Karpas-422 (cell line): ENCODE measurements at regions not wholly inside any gene's neighbourhood (a gene's known extent, or its start where the extent isn't known, plus 50 kb on each side); places are given as distances from the start of the nearest gene placed in this dataset.

Source experiments
- DNase-seq: peaks from one replicate; pipeline ENCODE4 v3.0.0-alpha.2; 2015
- H2AFZ ChIP-seq: fragments of 200-600 bp; sonication (generic); 2 replicates; pipeline ENCODE4 v1.6.1; 2014; ENCODE audit warnings: antibody characterized with exemption, low read length, mixed read lengths
- H3K27ac ChIP-seq: fragments of 200-600 bp; sonication (generic); 2 replicates; pipeline ENCODE4 v1.5.1; 2014; ENCODE audit warnings: mild to moderate bottlenecking, low read length, moderate library complexity
- H3K27me3 ChIP-seq: fragments of 200-600 bp; sonication (generic); 2 replicates; pipeline ENCODE4 v1.6.1; 2014; ENCODE audit warnings: low read length, mixed read lengths
- H3K36me3 ChIP-seq: fragments of 200-600 bp; sonication (generic); 2 replicates; pipeline ENCODE4 v1.6.1; 2014; ENCODE audit warnings: low read length, mixed read lengths; ENCODE audit not compliant: insufficient read depth
- H3K4me1 ChIP-seq: fragments of 200-600 bp; sonication (generic); 2 replicates; pipeline ENCODE4 v1.6.1; 2014; ENCODE audit warnings: mild to moderate bottlenecking, low read length, mixed read lengths
- H3K4me2 ChIP-seq: fragments of 200-600 bp; sonication (generic); 2 replicates; pipeline ENCODE4 v1.6.1; 2014; ENCODE audit warnings: low read length, low read depth, mild to moderate bottlenecking; ENCODE audit not compliant: poor library complexity, severe bottlenecking
- H3K4me3 ChIP-seq: fragments of 200-600 bp; sonication (generic); 2 replicates; pipeline ENCODE4 v1.5.1; 2014; ENCODE audit warnings: mild to moderate bottlenecking, antibody characterized with exemption, low read length, mixed read lengths
- H3K79me2 ChIP-seq: fragments of 200-600 bp; sonication (generic); 2 replicates; pipeline ENCODE4 v1.6.1; 2014; ENCODE audit warnings: mild to moderate bottlenecking, low read length, mixed read lengths
- H3K9ac ChIP-seq: fragments of 200-600 bp; sonication (generic); 2 replicates; pipeline ENCODE4 v1.6.0; 2014; ENCODE audit warnings: low read length
- H3K9me2 ChIP-seq: fragments of 200-600 bp; sonication (generic), shearing (Covaris generic); replicated peaks from 2 replicates; pipeline ENCODE4 v1.6.0; 2014; ENCODE audit warnings: mild to moderate bottlenecking, low read length, moderate library complexity; ENCODE audit not compliant: insufficient read depth
- H3K9me3 ChIP-seq: fragments of 300-700, 200-600 bp; sonication (generic); 2 replicates; pipeline ENCODE4 v1.6.1; 2014; ENCODE audit warnings: low read length, mixed read lengths
- H4K20me1 ChIP-seq: fragments of 200-600 bp; sonication (generic); 2 replicates; pipeline ENCODE4 v1.6.1; 2014; ENCODE audit warnings: mild to moderate bottlenecking, antibody characterized with exemption, low read length, low read depth; ENCODE audit not compliant: insufficient read depth

DNA sequence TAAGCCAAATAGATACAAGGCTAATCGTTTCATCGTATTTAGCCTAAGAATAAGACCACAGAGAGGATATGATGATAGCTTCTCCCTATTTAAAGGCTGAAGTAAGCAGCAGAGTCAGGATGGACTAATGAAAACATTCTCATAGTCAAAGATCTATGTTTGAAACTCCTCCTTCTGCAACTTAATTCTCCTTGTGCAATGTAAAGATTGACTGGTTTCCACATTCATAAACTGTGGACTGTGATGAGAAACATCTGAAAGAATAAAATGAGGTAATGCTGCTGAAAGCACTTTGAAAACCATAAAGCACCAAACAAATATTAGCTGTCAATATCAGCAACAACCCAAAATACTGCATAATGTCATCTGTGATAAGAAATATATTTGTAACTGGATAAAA, 361.9 kb downstream of the CSNK1G3 start:
- Histone ChIP-seq H4K20me1 (no peaks in the 10 kb centered on the region), H3K9ac (no peak overlapping the region), H3K9me3 (no peaks in the 10 kb centered on the region), H3K4me3 (no peak overlapping the region), H3K4me1 (peaks cover 7% of the 10 kb centered on the region; the same call in 1 of the 2 replicates), H3K36me3 (no peaks in the 10 kb centered on the region), H3K79me2 (no peaks in the 10 kb centered on the region), H3K27ac (no peak overlapping the region), H2AFZ (no peak overlapping the region), H3K4me2 (no peak overlapping the region), H3K9me2 (no peaks in the 10 kb centered on the region), H3K27me3 (no peaks in the 10 kb centered on the region)
- DNase-seq: no peak

DNA sequence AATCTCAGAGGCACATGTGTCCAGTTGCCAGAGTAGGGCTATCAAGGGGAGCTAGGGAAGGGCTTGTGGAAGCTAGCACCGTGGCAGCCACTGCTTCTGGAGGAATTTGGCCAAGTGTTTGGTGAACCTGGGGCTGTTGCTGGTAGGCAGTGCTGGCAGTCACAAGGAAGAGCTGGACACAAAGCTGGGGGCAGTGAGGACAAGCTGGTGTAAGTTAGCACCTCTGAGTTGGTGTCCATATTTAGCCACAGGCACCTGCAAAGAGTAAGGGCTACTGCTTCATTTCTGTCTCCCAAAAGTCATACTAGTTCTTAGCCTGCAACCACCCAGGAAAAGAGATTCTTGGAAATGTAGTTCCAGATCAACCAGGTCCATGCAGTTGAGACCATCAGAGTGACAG, 359.4 kb downstream of the CSNK1G3 start:
- Histone ChIP-seq H3K27ac (no peak overlapping the region), H3K27me3 (no peaks in the 10 kb centered on the region), H3K9me2 (no peaks in the 10 kb centered on the region), H3K9ac (no peak overlapping the region), H2AFZ (no peak overlapping the region), H3K4me3 (no peak overlapping the region), H3K36me3 (no peaks in the 10 kb centered on the region), H3K79me2 (no peaks in the 10 kb centered on the region), H3K4me1 (peaks cover 7% of the 10 kb centered on the region; the same call in 1 of the 2 replicates), H3K4me2 (no peak overlapping the region), H4K20me1 (no peaks in the 10 kb centered on the region), H3K9me3 (no peaks in the 10 kb centered on the region)
- DNase-seq: no peak

DNA sequence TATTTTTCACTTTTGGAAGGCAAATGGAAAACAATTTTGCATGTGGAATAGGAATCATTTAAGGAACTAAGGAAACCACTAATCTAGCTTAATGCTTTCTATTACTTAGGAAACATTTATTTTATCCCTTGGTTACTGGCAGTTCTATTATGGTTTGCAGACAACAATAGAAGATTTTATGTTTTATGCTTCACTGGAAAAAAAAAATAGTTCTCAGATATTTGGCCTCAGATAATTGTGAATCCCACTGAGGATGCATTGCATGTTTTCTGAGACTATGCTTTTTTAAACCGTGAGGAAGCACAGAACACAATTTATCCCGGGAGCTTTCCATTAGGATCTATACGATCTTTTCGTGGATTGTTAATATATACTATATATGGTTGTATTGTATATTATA, 356.9 kb downstream of the CSNK1G3 start:
- H3K9ac ChIP-seq: no peak overlapping the region
- H3K4me3 ChIP-seq: no peak overlapping the region
- H3K79me2 ChIP-seq: no peaks in the 10 kb centered on the region
- H3K27me3 ChIP-seq: no peaks in the 10 kb centered on the region
- no peaks in the 10 kb centered on the region for H3K36me3 ChIP-seq
- H3K9me2 ChIP-seq: no peaks in the 10 kb centered on the region
- no peaks in the 10 kb centered on the region for H3K4me1 ChIP-seq
- H3K4me2 ChIP-seq: no peak overlapping the region
- H2AFZ ChIP-seq: no peak overlapping the region
- no peak for DNase-seq
- no peak overlapping the region for H3K27ac ChIP-seq
- no peaks in the 10 kb centered on the region for H4K20me1 ChIP-seq
- no peaks in the 10 kb centered on the region for H3K9me3 ChIP-seq

DNA sequence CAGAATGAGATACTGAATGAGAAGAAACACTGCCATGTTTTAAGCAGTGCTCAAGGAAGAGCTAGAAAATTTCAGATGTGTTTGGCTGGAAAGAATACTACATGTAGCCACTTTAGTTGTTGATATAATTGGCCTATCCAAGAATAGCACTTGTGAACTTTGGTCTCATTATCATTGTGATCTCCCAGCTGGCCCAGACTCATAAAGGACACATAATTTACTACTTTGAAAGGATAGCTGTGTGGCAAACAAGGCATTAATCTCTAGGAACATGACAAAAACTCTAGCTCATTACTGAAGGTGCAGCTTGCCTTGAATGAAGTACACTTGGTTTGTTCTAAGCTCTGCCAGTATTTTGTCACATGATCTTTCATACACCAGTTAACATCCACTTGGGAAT, 356.3 kb downstream of the CSNK1G3 start:
- H3K36me3 ChIP-seq: no peaks in the 10 kb centered on the region
- H3K79me2 ChIP-seq: no peaks in the 10 kb centered on the region
- H2AFZ ChIP-seq: no peak overlapping the region
- H3K4me3 ChIP-seq: no peak overlapping the region
- H4K20me1 ChIP-seq: no peaks in the 10 kb centered on the region
- no peaks in the 10 kb centered on the region for H3K9me3 ChIP-seq
- no peak overlapping the region for H3K4me2 ChIP-seq
- H3K9ac ChIP-seq: no peak overlapping the region
- no peaks in the 10 kb centered on the region for H3K9me2 ChIP-seq
- H3K4me1 ChIP-seq: no peaks in the 10 kb centered on the region
- no peak overlapping the region for H3K27ac ChIP-seq
- DNase-seq: no peak
- H3K27me3 ChIP-seq: no peaks in the 10 kb centered on the region

DNA sequence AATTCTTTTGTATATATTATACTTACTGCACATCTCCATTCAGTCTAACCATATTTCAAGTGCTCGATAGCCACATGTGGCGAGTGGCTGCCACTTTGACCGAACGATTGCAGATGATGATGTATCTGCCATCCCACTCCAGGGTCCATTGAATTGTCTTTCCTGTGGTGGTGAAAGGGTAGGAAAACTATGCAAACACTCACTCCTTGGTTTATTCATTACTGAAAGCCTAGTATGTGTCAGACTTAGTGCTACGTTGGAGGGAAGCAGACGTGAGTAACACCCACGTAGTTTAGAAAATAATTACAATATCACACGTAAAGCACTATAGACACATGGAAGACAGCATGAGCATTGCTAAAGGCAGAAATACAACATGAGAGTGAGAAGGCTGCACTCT, 353.7 kb downstream of the CSNK1G3 start:
- H3K9ac ChIP-seq: no peak overlapping the region
- H3K27ac ChIP-seq: no peak overlapping the region
- no peaks in the 10 kb centered on the region for H3K9me3 ChIP-seq
- no peaks in the 10 kb centered on the region for H3K36me3 ChIP-seq
- no peak for DNase-seq
- no peaks in the 10 kb centered on the region for H3K9me2 ChIP-seq
- H2AFZ ChIP-seq: no peak overlapping the region
- H3K27me3 ChIP-seq: no peaks in the 10 kb centered on the region
- no peak overlapping the region for H3K4me3 ChIP-seq
- H3K4me2 ChIP-seq: no peak overlapping the region
- no peaks in the 10 kb centered on the region for H4K20me1 ChIP-seq
- no peaks in the 10 kb centered on the region for H3K79me2 ChIP-seq
- H3K4me1 ChIP-seq: no peaks in the 10 kb centered on the region

DNA sequence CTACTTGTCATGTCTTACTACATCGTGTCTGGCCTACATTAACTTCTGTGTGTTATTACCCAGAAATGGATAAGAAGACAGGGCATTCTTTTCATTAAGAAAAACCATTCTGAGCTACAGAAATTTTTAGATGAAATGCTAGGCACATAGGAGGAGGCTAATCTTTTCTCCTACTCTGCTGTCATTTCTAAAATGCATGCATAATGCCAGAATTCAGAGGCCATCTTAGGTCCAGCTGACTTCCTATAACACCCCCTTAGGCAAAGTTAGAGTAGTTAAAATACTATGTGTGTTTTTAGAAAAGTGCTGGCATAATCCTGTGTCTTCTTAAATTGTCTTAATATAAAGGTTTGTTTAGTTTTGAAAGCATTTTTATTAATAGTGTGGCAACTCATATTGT, 352.6 kb downstream of the CSNK1G3 start:
- Histone ChIP-seq H3K27ac (no peak overlapping the region), H4K20me1 (no peaks in the 10 kb centered on the region), H3K9me2 (no peaks in the 10 kb centered on the region), H3K79me2 (no peaks in the 10 kb centered on the region), H3K9me3 (no peaks in the 10 kb centered on the region), H3K4me1 (no peaks in the 10 kb centered on the region), H3K9ac (no peak overlapping the region), H3K4me3 (no peak overlapping the region), H2AFZ (no peak overlapping the region), H3K36me3 (no peaks in the 10 kb centered on the region), H3K4me2 (no peak overlapping the region), H3K27me3 (no peaks in the 10 kb centered on the region)
- no peak for DNase-seq

DNA sequence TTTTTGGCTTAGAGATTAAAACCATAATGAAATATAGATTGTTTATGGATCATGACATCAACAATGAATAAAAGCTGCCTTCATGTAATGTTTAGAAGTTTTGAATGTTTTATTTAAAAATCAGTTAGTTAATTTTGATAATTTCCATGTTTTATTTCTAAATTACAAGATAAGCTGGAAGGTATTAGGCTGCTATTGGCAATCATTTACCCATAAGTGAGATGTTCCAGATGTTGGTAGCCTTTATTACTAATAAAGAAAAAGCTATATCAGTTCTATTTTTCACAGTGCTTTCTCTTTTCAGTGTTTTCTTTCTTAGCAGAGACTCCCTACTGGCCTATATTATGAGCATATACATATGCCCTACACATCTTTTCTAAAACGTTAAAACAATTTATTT, 347.0 kb downstream of the CSNK1G3 start:
- DNase-seq: no peak
- Histone ChIP-seq H3K36me3 (no peaks in the 10 kb centered on the region), H3K27ac (no peak overlapping the region), H3K9me3 (no peaks in the 10 kb centered on the region), H3K9ac (no peak overlapping the region), H2AFZ (no peak overlapping the region), H3K79me2 (no peaks in the 10 kb centered on the region), H3K4me1 (no peaks in the 10 kb centered on the region), H3K9me2 (no peaks in the 10 kb centered on the region), H3K27me3 (no peaks in the 10 kb centered on the region), H3K4me2 (no peak overlapping the region), H4K20me1 (no peaks in the 10 kb centered on the region), H3K4me3 (no peak overlapping the region)

DNA sequence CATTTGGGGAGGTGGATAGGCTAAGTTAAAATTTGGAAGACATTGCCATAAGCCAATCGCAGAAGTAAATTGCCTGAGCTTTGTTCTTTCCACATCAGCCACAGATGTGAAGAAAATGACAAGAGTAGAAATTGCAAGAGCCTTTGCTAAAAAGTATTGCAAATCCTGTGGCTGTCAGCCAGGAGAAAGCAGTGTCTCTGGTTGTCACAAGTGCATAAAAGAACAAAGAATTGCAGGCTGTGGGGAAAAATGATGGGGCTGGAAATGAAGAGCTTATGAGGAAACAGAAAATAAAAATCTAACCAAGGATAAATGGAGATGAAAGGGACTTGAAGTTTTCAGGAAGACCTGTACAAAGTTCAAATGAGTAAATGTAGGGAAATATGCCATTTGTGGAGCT, 344.8 kb downstream of the CSNK1G3 start:
- H4K20me1 ChIP-seq: no peaks in the 10 kb centered on the region
- no peak overlapping the region for H3K4me2 ChIP-seq
- H3K4me3 ChIP-seq: no peak overlapping the region
- no peaks in the 10 kb centered on the region for H3K79me2 ChIP-seq
- no peaks in the 10 kb centered on the region for H3K27me3 ChIP-seq
- DNase-seq: no peak
- no peaks in the 10 kb centered on the region for H3K4me1 ChIP-seq
- H3K9ac ChIP-seq: no peak overlapping the region
- H2AFZ ChIP-seq: no peak overlapping the region
- H3K9me2 ChIP-seq: no peaks in the 10 kb centered on the region
- H3K9me3 ChIP-seq: 0 out of 2 replicates have a peak, but pooled peaks cover 2% of the 10 kb centered on the region
- H3K36me3 ChIP-seq: no peaks in the 10 kb centered on the region
- H3K27ac ChIP-seq: no peak overlapping the region

DNA sequence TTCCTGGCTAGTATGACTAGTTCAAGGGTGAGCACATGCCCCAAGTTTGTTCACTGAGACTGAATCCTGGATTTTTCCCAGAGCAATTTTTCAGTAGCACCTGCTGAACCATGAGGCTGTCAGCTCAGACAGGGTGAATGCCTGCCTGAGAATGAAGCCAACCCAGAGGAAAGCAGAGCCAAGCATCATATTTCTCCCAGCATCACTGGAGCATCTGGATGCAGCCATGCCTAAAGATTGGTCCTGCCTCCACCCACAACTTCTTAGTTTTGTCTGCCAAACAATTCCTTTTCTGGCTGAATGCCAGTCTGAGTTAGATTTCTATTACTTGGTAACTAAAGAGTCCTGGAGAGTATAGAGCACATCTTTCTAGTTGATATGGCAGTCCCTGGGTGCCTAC, 343.6 kb downstream of the CSNK1G3 start:
- Histone ChIP-seq H3K4me2 (no peak overlapping the region), H3K4me1 (no peaks in the 10 kb centered on the region), H3K9me3 (0 out of 2 replicates have a peak, but pooled peaks cover 3% of the 10 kb centered on the region), H3K4me3 (no peak overlapping the region), H3K9me2 (no peaks in the 10 kb centered on the region), H3K27me3 (no peaks in the 10 kb centered on the region), H3K36me3 (no peaks in the 10 kb centered on the region), H2AFZ (no peak overlapping the region), H3K9ac (no peak overlapping the region), H3K79me2 (no peaks in the 10 kb centered on the region), H4K20me1 (no peaks in the 10 kb centered on the region), H3K27ac (no peak overlapping the region)
- DNase-seq: no peak
